GM18870 (cell line): ENCODE measurements at regions not wholly inside any gene's neighbourhood (a gene's known extent, or its start where the extent isn't known, plus 50 kb on each side); places are given as distances from the start of the nearest gene placed in this dataset.
"Not testable (repeated sequence)": the region's sequence is repeated elsewhere in the genome, so short reads cannot be mapped to it uniquely, and the experiment has no call there.

ENCODE experiments used
- ATAC-seq: cut with Tn5 transposase; IDR thresholded peaks from one replicate; pipeline ENCODE4 v1.9.1; 2021; ENCODE audit warnings: moderate library complexity; ENCODE audit not compliant: unreplicated experiment

DNA sequence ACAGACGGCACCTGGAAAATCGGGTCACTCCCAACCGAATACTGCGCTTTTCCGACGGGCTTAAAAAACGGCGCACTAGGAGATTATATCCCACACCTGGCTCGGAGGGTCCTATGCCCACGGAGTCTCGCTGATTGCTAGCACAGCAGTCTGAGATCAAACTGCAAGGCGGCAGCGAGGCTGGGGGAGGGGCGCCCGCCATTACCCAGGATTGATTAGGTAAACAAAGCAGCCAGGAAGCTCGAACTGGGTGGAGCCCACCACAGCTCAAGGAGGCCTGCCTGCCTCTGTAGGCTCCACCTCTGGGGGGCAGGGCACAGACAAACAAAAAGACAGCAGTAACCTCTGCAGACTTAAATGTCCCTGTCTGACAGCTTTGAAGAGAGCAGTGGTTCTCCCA, 64.5 kb downstream of the SLC30A10 start:
- ATAC-seq, result not testable (repeated sequence)

DNA sequence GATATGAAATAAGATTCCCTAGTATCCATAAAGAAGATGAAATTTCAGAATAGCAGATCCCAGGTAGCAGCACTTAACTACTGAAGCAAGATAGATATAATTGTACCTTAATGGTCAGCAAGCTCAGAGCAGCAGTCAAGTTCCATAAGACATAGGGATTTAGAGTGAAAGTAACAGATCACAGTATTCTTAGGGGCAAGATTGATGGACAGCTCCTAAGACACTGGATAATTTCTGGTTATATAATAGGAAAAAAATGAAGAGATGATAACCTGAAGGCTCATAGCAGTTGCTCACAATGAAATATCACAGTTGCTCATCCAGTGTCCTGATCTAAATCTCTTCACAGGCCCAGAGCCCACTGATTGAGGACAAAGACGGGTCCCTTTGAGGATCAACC, 66.0 kb downstream of the SLC30A10 start:
- no peak for ATAC-seq

- no peak for ATAC-seq
These were observed 69.4 kb downstream of the SLC30A10 start for GRCh38 chr1:219858980-219859379.

- ATAC-seq, result no peak
These were observed 81.0 kb downstream of the SLC30A10 start for GRCh38 chr1:219847215-219847855.

- ATAC-seq, result not testable (repeated sequence)
These were observed 88.8 kb downstream of the SLC30A10 start for GRCh38 chr1:219839595-219839994.

DNA sequence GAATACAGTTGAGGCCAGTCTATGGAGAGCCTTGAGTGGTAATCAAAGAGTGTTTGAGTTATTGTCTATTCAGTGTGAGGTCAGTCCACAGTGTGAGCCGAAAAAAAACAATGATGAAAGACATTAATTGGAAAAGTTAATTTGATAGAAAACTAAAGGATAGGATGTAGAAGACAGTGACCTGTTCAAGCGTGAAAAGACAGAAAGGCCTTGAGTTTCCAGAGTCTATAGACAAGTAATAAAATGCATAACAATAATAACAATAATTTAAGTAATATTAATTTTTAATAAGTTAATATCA, 90.4 kb downstream of the SLC30A10 start:
- no peak for ATAC-seq

DNA sequence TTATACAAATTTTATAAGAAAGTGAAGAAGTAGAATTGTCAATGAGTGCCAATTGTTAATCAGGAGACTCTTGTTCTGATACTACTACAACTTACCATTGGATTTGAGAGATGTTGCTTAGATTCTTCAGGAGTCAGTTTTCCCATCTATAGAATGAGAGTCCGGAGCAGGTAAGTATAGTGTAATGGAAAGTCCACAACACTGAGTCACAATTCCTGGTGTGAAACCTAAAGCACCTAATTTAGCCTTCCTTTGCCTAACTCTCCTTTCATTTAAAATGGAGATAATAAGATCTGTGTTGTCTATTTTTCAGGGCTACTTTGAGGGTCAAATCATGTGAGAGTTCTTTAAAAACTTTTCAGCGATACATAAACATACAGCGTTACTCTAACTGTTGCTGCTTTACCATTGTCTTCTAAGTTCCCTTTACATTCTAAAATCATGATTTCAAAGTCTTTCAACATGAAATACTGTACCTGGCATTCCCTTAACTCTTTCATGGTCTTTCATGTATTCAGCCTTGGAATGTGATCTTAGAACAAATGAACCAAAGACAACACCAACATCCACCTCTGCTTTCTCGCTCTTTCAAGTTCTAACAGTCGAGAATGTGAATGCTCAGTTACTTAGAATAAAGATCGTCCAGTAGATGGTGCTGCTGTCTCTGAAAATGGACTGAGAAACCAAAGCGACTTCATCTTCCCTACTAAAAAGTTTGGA, 90.9 kb downstream of the SLC30A10 start:
- ATAC-seq, result no peak

DNA sequence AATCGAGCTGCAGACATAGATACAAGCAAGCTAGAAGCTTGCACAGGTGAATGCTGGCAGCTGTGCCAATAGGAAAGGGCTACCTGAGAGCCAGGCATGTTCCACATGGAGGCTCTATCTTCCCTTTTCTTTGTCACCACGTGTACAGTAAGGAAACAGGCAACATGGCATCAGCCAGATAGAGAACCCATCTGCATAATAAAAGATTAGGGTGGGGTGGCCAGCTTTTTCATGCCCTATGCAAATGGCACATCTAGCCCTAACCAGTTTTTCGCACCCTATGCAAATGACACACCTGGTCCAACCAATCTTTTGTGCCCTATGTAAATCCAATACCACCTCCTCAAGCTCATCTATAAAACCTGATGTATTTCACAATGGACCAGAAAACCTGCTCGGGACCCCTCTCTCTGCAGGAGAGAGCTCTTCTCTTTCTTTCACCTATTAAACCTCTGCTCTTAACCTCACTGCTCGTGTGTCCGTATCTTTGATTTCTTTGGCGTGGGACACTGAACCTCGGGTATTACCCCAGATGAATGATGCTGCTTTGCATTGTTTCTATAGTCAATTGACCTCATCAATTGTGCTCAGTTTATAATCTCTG, 93.9 kb downstream of the SLC30A10 start:
- ATAC-seq, result no peak

- ATAC-seq, result no peak
These were observed 95.0 kb downstream of the SLC30A10 start for GRCh38 chr1:219833214-219833815.

DNA sequence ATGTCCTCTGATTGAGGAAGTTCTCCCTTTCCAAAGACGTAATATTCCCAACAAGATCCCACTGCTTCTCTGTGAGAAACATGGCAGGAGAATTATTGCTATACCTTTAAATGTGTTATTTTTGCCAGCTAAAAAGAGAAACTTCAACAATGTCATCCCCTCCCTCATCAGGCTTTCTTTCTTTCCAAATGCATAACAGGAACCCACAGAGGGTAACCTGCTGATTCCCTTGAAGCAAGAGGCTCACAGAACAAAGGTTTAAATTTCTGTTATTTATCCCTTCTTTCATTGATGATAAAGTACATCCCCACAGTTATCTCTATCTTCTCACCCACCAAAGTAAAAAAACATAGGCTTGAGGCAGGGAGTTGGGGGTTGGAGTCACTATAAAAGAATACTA, 102.1 kb downstream of the SLC30A10 start:
- no peak for ATAC-seq

DNA sequence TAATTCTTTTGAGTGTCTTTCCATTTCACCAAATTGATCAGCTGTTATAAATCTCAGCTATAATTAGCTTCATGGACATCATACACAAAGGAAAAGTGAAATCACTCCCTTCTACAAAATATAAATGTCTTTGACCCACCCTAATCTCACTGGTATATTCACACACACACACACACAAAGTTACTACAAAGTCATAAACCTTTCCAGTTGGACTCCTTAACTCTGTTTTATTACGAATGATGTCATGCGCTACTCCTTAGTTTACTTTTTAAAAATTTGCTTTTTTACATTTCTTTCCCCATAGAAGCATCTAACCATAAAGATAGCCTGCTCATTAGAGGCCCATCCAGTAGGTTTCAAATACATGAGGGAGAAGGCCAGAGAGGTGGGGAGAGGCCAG, 103.0 kb downstream of the SLC30A10 start:
- no peak for ATAC-seq

- ATAC-seq, result no peak
These were observed 104.0 kb downstream of the SLC30A10 start for GRCh38 chr1:219824338-219824737.

- ATAC-seq, result no peak
These were observed 107.8 kb downstream of the SLC30A10 start for GRCh38 chr1:219820551-219820950.

- ATAC-seq, result no peak
These were observed 110.4 kb downstream of the SLC30A10 start for GRCh38 chr1:219817914-219818313.

DNA sequence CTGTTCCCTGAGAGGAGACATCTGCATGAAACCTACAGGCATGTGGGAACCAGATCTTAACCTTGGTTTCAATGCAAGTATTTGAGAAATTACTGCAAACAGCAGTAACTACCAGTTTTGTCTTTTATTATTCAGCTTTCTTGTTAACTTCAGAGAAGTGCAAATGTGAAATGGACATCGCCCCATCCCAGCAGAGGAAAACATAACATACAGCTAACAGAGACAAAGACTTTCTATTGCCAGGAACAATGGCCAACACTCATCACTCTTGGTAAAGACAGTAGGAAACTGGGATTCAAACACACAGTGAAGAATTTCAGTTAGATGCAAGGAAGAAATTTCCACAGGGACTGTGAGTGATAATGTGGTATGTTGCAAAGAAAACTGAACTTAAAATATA, 115.1 kb downstream of the SLC30A10 start:
- ATAC-seq, result no peak

DNA sequence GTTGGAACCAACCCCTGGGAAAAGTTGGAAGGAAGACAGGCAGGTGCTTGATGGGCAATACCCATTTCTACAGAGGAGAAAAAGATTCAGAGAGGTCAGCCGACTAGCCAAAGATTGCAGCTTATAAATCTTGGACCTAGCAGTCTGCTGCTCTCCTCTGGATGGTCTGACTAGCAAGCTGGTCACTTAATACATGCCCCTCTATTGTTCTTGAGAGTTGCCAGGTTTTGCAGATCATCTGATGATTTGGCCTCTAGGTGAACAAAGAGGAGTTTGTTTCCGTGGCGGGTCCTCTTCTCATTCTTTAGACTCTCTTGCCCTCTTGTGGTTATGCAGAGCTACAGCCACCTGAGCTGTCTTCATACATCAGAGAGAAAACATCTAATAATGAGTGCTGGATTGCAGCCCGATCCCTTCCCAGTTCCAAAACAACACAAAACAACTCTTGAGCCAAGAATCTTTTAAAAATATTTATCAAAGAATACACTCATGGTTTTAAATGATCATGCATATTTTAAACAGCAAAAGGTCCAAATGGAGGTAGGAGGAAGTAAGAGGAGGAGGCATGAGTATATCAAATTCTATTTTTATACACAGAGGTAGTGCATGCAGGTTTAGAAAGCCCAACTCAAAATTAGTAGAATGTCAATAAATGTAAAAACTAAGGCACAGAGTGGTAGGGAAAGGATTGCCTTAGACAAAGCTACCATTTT, 115.7 kb downstream of the SLC30A10 start:
- peak; percentile 90 for ATAC-seq

GRCh38 chr1:219812086-219812485, 116.3 kb downstream of the SLC30A10 start:
- no peak for ATAC-seq

- no peak for ATAC-seq
These were observed 117.9 kb downstream of the SLC30A10 start for GRCh38 chr1:219810451-219810850.

DNA sequence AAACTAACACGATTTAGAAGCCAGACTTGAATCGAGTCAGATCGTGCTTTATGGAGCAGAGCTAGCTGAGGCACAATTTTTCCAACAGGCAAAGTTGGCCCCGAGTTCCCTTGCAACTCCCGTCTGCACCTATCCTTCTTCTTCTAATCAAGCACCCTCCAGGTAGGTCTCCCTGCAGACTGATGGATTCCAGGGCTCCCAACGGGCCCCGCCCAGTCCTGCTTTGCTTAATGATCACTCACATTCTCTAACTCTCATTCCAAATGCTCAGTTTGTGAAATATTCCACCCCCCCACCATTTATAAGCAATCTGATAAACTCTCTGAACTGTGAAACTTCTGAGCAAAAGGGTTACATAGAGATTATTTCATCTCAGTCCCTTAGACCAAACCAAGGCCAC, 119.6 kb downstream of the SLC30A10 start:
- no peak for ATAC-seq

GRCh38 chr1:219806642-219807041, 121.7 kb downstream of the SLC30A10 start:
- ATAC-seq, result no peak

GRCh38 chr1:219806020-219806419, 122.3 kb downstream of the SLC30A10 start:
- ATAC-seq, result no peak
